IPS DF 4.7 (cell line): ENCODE measurements at regions not wholly inside any gene's neighbourhood (a gene's known extent, or its start where the extent isn't known, plus 50 kb on each side); places are given as distances from the start of the nearest gene placed in this dataset.
"Not testable (repeated sequence)": the region's sequence is repeated elsewhere in the genome, so short reads cannot be mapped to it uniquely, and the experiment has no call there.

Experiments used
- DNase-seq: peaks from one replicate; pipeline ENCODE4 v3.0.0-alpha.2; 2013; ENCODE audit warnings: low spot score; ENCODE audit errors: extremely low read depth

- DNase-seq, result no peak
Measured at GRCh38 chr11:29256580-29256979, 760.2 kb downstream of the KCNA4 start.

- no peak for DNase-seq
Measured at GRCh38 chr11:29255401-29255800, 761.4 kb downstream of the KCNA4 start.

- no peak for DNase-seq
Measured at GRCh38 chr11:29251738-29252137, 765.1 kb downstream of the KCNA4 start.

- DNase-seq, result no peak
Measured at GRCh38 chr11:29249713-29250112, 767.1 kb downstream of the KCNA4 start.

GRCh38 chr11:29244355-29244754 lies 772.5 kb downstream of the KCNA4 start:
- DNase-seq, result no peak

GRCh38 chr11:29243616-29244015 lies 773.2 kb downstream of the KCNA4 start:
- no peak for DNase-seq

GRCh38 chr11:29231991-29232390 lies 784.8 kb downstream of the KCNA4 start:
- DNase-seq, result no peak

GRCh38 chr11:29231586-29231985 lies 785.2 kb downstream of the KCNA4 start:
- no peak for DNase-seq

- DNase-seq, result no peak
Measured at GRCh38 chr11:29227811-29228210, 789.0 kb downstream of the KCNA4 start.

- DNase-seq, result peak; percentile 5
Measured at GRCh38 chr11:29224739-29225384, 792.0 kb downstream of the KCNA4 start.

- not testable (repeated sequence) for DNase-seq
Measured at GRCh38 chr11:29219531-29219930, 797.3 kb downstream of the KCNA4 start.

- no peak for DNase-seq
Measured at GRCh38 chr11:29217901-29218300, 798.9 kb downstream of the KCNA4 start.

- DNase-seq, result no peak
Measured at GRCh38 chr11:29214833-29215232, 802.0 kb downstream of the KCNA4 start.

GRCh38 chr11:29211202-29211601 lies 805.6 kb downstream of the KCNA4 start:
- no peak for DNase-seq

- DNase-seq, result no peak
Measured at GRCh38 chr11:29210426-29210825, 806.4 kb downstream of the KCNA4 start.

- DNase-seq, result no peak
Measured at GRCh38 chr11:29208117-29208516, 808.7 kb downstream of the KCNA4 start.

- DNase-seq, result no peak
Measured at GRCh38 chr11:29200791-29201562, 815.9 kb downstream of the KCNA4 start.

GRCh38 chr11:29190313-29190712 lies 826.5 kb downstream of the KCNA4 start:
- DNase-seq, result no peak

- no peak for DNase-seq
Measured at GRCh38 chr11:29187215-29187614, 829.6 kb downstream of the KCNA4 start.

GRCh38 chr11:29184939-29185890 lies 831.6 kb downstream of the KCNA4 start:
- no peak for DNase-seq

- no peak for DNase-seq
Measured at GRCh38 chr11:29183301-29183700, 833.5 kb downstream of the KCNA4 start.

- no peak for DNase-seq
Measured at GRCh38 chr11:29173660-29174062, 843.2 kb downstream of the KCNA4 start.
